Prostate gland (tissue), 2 donors: ENCODE measurements at regions not wholly inside any gene's neighbourhood (a gene's known extent, or its start where the extent isn't known, plus 50 kb on each side); places are given as distances from the start of the nearest gene placed in this dataset.

Experiments used
- POLR2A ChIP-seq: fragments of 450-650 bp; IDR thresholded peaks from one replicate; pipeline ENCODE4 v1.6.1; 2016; ENCODE audit warnings: antibody characterized with exemption, mild to moderate bottlenecking
- POLR2AphosphoS5 ChIP-seq: sonication (generic); formaldehyde crosslinking; IDR thresholded peaks from one replicate; pipeline ENCODE4 v1.6.1; 2017; ENCODE audit warnings: antibody characterized with exemption
- TF ChIP-seq, protein P1 (sequence below), 4 experiments: fragments of 200-600 bp in 2 of 4; fragments of 450-650 bp in 2 of 4; sonication (generic) in 2 of 4; IDR thresholded peaks; 1 replicate in 3 of 4; 2 replicates in 1 of 4; pipeline ENCODE4 v1.5.1; 2016 to 2019; ENCODE audit warnings: antibody characterized with exemption in 4 of 4, mild to moderate bottlenecking in 2 of 4, moderate library complexity in 2 of 4

DNA sequence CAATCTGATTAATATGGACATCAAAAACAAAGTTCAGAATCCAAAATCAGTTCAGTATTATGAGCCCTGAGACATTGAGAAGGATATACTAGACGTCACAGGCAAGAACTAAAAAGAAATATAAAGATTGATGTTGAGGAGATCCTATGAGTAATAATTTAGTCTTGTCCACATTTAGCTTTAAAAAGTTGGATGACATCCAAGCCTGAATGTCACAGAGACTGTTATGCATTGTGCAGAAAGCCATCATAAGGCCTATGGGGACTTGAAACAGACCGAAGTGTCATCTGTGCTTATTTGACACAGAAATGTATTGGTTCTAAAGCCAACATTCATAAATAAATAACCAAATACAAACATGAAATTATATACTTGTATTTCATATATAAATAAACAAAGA, 581.8 kb upstream of the MMS22L start:
- TF ChIP-seq POLR2A = no peak
- TF ChIP-seq, protein P1, sequence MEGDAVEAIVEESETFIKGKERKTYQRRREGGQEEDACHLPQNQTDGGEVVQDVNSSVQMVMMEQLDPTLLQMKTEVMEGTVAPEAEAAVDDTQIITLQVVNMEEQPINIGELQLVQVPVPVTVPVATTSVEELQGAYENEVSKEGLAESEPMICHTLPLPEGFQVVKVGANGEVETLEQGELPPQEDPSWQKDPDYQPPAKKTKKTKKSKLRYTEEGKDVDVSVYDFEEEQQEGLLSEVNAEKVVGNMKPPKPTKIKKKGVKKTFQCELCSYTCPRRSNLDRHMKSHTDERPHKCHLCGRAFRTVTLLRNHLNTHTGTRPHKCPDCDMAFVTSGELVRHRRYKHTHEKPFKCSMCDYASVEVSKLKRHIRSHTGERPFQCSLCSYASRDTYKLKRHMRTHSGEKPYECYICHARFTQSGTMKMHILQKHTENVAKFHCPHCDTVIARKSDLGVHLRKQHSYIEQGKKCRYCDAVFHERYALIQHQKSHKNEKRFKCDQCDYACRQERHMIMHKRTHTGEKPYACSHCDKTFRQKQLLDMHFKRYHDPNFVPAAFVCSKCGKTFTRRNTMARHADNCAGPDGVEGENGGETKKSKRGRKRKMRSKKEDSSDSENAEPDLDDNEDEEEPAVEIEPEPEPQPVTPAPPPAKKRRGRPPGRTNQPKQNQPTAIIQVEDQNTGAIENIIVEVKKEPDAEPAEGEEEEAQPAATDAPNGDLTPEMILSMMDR (IDR thresholded peaks at IDR 0.05) = no peak
- TF ChIP-seq POLR2AphosphoS5 = no peak
